AG04449 (cell line): ENCODE measurements at regions not wholly inside any gene's neighbourhood (a gene's known extent, or its start where the extent isn't known, plus 50 kb on each side); places are given as distances from the start of the nearest gene placed in this dataset.
"Not testable (repeated sequence)": the region's sequence is repeated elsewhere in the genome, so short reads cannot be mapped to it uniquely, and the experiment has no call there.

Source experiments
- CTCF ChIA-PET: fragments of 350-600 bp; formaldehyde crosslinking; extraction: SDS; loops from one replicate; lab custom pipeline; 2021; ENCODE audit warnings: antibody characterized with exemption; lab: Yijun Ruan, JAX
- POLR2A ChIA-PET: fragments of 400-600, 350-600 bp; formaldehyde crosslinking; extraction: SDS; loops from one replicate; lab custom pipeline; 2020; ENCODE audit warnings: antibody characterized with exemption, inconsistent platforms; lab: Yijun Ruan, JAX
- DNase-seq: peaks from one replicate; pipeline ENCODE4 v3.0.0-alpha.2; 2010; ENCODE audit warnings: low read depth, low spot score
- H3K4me3 ChIP-seq: 2 replicates; pipeline ENCODE4 v1.5.1; 2011; ENCODE audit warnings: low read depth, mild to moderate bottlenecking, control low read depth, low read length
- CTCF ChIP-seq: IDR thresholded peaks from one replicate; pipeline ENCODE4 v1.5.1; 2011; ENCODE audit warnings: mild to moderate bottlenecking, moderate library complexity, low read length, control low read depth, inconsistent platforms; ENCODE audit not compliant: insufficient read depth; ENCODE audit errors: missing control alignments

GRCh38 chr12:33828326-33828725 is 194.0 kb upstream of the ALG10 start:
- POLR2A ChIA-PET = no interaction called here
- no peak for TF ChIP-seq CTCF
- CTCF ChIA-PET = no interaction called here
- no peak overlapping the region for H3K4me3 ChIP-seq
- no peak for DNase-seq

GRCh38 chr12:33830070-33830469 is 192.2 kb upstream of the ALG10 start:
- no peak for TF ChIP-seq CTCF
- DNase-seq = no peak
- ChIA-PET POLR2A (no interaction called here), CTCF (no interaction called here)
- H3K4me3 ChIP-seq = no peak overlapping the region

GRCh38 chr12:33832900-33833299 is 189.4 kb upstream of the ALG10 start:
- TF ChIP-seq CTCF = no peak
- ChIA-PET CTCF (no interaction called here), POLR2A (no interaction called here)
- DNase-seq = no peak
- H3K4me3 ChIP-seq = no peak overlapping the region

- ChIA-PET POLR2A (no interaction called here), CTCF (no interaction called here)
- H3K4me3 ChIP-seq = no peak overlapping the region
- TF ChIP-seq CTCF = no peak
- DNase-seq = no peak
Measured at GRCh38 chr12:33834672-33835071, 187.6 kb upstream of the ALG10 start.

GRCh38 chr12:33876618-33877017 is 145.7 kb upstream of the ALG10 start:
- no peak overlapping the region for H3K4me3 ChIP-seq
- no peak for TF ChIP-seq CTCF
- POLR2A ChIA-PET = no interaction called here
- no peak for DNase-seq
- CTCF ChIA-PET = no interaction called here

GRCh38 chr12:33892425-33892824 is 129.9 kb upstream of the ALG10 start:
- H3K4me3 ChIP-seq = no peak overlapping the region

GRCh38 chr12:33920460-33920859 is 101.8 kb upstream of the ALG10 start:
- H3K4me3 ChIP-seq, DNase-seq, POLR2A ChIA-PET, CTCF ChIA-PET: not testable (repeated sequence)

More at GRCh38 chr12:33892425-33892824, 129.9 kb upstream of the ALG10 start:
- ChIA-PET POLR2A (no interaction called here), CTCF (no interaction called here)
- DNase-seq = no peak
- no peak for TF ChIP-seq CTCF
